ENCODE measurements at regions not wholly inside any gene's neighbourhood (a gene's known extent, or its start where the extent isn't known, plus 50 kb on each side); places are given as distances from the start of the nearest gene placed in this dataset.

DNA sequence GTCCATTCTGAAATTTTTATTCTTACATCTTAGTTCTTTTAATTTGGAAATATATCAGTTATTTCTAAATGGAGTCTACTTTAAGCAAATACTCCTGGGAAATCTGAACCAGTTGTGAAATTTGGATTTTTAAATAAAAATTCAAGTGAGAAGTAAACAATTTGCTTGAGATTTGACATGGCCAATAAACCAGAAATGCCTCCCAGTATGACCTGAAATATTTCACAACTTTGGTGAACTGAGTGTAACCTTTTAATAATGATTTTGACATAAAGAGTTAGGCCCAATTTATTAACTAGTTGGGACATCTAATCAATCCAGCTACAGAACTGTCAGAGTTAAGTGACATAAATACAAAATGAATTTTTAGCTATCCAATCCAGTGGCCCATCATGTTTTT, 192.0 kb downstream of the ZC3H11B start:
- Histone ChIP-seq H3K27ac (ENCODE audit: low read depth in 2 of 2, low read length in 2 of 2) (no peak overlapping the region), H3K4me1 (ENCODE audit: control insufficient read depth in 2 of 3, insufficient read depth in 2 of 3, low read depth in 1 of 3, low read length in 3 of 3) (peaks cover 0 to 4% (median 0%) of the 10 kb centered on the region in 3 donors), H3K36me3 (ENCODE audit: control insufficient read depth in 2 of 3, insufficient read depth in 3 of 3, low read length in 3 of 3) (no peaks in the 10 kb centered on the region), H3K27me3 (ENCODE audit: control insufficient read depth, insufficient read depth, low read length) (no peaks in the 10 kb centered on the region), H3K9ac (ENCODE audit: low read length in 3 of 3) (no peak overlapping the region), H3K4me3 (ENCODE audit: low read length in 3 of 3) (no peak overlapping the region), H3K9me3 (ENCODE audit: control insufficient read depth in 2 of 3, insufficient read depth in 1 of 3, low read length in 3 of 3) (no peaks in the 10 kb centered on the region)
- FAIRE-seq (no peak), DNase-seq (no peak)
- no peak for TF ChIP-seq CTCF (IDR thresholded peaks at IDR 0.05; ENCODE audit: borderline replicate concordance, extremely low read depth, insufficient read depth)
- intact Hi-C loops (cut with DNase I), result no loop called here

DNA sequence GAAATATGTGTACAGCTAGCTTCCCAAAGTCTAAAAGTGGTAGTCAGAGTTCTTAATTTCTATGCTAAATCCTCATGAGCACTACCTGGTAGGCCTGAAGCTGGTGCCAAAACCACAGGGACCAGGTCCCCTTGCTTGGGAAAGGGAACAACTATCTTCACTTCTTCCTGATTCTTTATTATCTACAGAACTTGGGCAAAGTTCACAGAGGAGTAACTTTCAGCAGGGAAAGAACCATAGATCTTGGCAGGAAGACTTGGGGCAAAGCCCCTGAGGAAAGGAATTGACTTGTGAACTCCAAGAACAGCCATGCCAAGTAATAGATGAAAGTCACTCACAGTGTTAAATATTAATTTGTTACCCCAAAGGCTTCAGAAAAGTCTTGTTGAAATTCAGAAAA, 193.0 kb downstream of the ZC3H11B start:
- TF ChIP-seq CTCF (IDR thresholded peaks at IDR 0.05; ENCODE audit: borderline replicate concordance, extremely low read depth, insufficient read depth), result no peak
- H3K9ac ChIP-seq (ENCODE audit: low read length in 3 of 3), result no peak overlapping the region
- no peaks in the 10 kb centered on the region for H3K36me3 ChIP-seq (ENCODE audit: control insufficient read depth in 2 of 3, insufficient read depth in 3 of 3, low read length in 3 of 3)
- peaks cover 0 to 4% (median 0%) of the 10 kb centered on the region in 3 donors for H3K4me1 ChIP-seq (ENCODE audit: control insufficient read depth in 2 of 3, insufficient read depth in 2 of 3, low read depth in 1 of 3, low read length in 3 of 3)
- H3K9me3 ChIP-seq (ENCODE audit: control insufficient read depth in 2 of 3, insufficient read depth in 1 of 3, low read length in 3 of 3), result no peaks in the 10 kb centered on the region
- H3K27me3 ChIP-seq (ENCODE audit: control insufficient read depth, insufficient read depth, low read length), result no peaks in the 10 kb centered on the region
- DNase-seq (no peak), FAIRE-seq (no peak)
- no peak overlapping the region for H3K4me3 ChIP-seq (ENCODE audit: low read length in 3 of 3)
- intact Hi-C loops (cut with DNase I), result no loop called here
- no peak overlapping the region for H3K27ac ChIP-seq (ENCODE audit: low read depth in 2 of 2, low read length in 2 of 2)

DNA sequence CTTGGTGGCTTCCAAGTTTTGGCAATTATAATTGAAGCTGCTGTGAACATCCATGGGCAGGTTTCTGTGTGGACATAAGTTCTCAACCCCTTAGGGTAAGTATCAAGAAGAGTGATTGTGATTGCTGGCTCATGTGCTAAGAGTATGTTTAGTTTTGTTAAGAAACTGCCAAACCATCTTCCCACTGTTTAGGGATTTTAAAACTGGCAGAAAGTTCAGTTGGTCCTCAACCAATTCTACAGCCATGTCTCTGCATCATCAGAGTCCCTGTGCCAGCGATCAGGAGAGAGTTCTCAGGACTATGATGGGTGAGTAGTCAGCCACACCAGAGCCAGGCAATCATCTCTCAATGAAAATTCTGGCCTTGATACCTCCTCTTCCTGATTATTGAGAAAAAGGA, 193.8 kb downstream of the ZC3H11B start:
- H3K36me3 ChIP-seq (ENCODE audit: control insufficient read depth in 2 of 3, insufficient read depth in 3 of 3, low read length in 3 of 3), result no peaks in the 10 kb centered on the region
- H3K4me3 ChIP-seq (ENCODE audit: low read length in 3 of 3), result no peak overlapping the region
- H3K9me3 ChIP-seq (ENCODE audit: control insufficient read depth in 2 of 3, insufficient read depth in 1 of 3, low read length in 3 of 3), result no peaks in the 10 kb centered on the region
- FAIRE-seq (no peak), DNase-seq (no peak)
- no peak for TF ChIP-seq CTCF (IDR thresholded peaks at IDR 0.05; ENCODE audit: borderline replicate concordance, extremely low read depth, insufficient read depth)
- H3K9ac ChIP-seq (ENCODE audit: low read length in 3 of 3), result no peak overlapping the region
- H3K4me1 ChIP-seq (ENCODE audit: control insufficient read depth in 2 of 3, insufficient read depth in 2 of 3, low read depth in 1 of 3, low read length in 3 of 3), result peaks cover 0 to 4% (median 0%) of the 10 kb centered on the region in 3 donors
- intact Hi-C loops (cut with DNase I), result no loop called here
- no peak overlapping the region for H3K27ac ChIP-seq (ENCODE audit: low read depth in 2 of 2, low read length in 2 of 2)
- H3K27me3 ChIP-seq (ENCODE audit: control insufficient read depth, insufficient read depth, low read length), result no peaks in the 10 kb centered on the region

GRCh38 chr1:219417610-219418009, 195.3 kb downstream of the ZC3H11B start:
- Histone ChIP-seq H3K27ac (ENCODE audit: low read depth in 2 of 2, low read length in 2 of 2) (no peak overlapping the region), H3K27me3 (ENCODE audit: control insufficient read depth, insufficient read depth, low read length) (no peaks in the 10 kb centered on the region), H3K9me3 (ENCODE audit: control insufficient read depth in 2 of 3, insufficient read depth in 1 of 3, low read length in 3 of 3) (no peaks in the 10 kb centered on the region), H3K36me3 (ENCODE audit: control insufficient read depth in 2 of 3, insufficient read depth in 3 of 3, low read length in 3 of 3) (no peaks in the 10 kb centered on the region), H3K4me3 (ENCODE audit: low read length in 3 of 3) (no peak overlapping the region), H3K9ac (ENCODE audit: low read length in 3 of 3) (no peak overlapping the region), H3K4me1 (ENCODE audit: control insufficient read depth in 2 of 3, insufficient read depth in 2 of 3, low read depth in 1 of 3, low read length in 3 of 3) (peaks cover 0 to 4% (median 0%) of the 10 kb centered on the region in 3 donors)
- TF ChIP-seq CTCF (IDR thresholded peaks at IDR 0.05; ENCODE audit: borderline replicate concordance, extremely low read depth, insufficient read depth), result no peak
- no peak for FAIRE-seq
- no peak for DNase-seq
- intact Hi-C loops (cut with DNase I), result no loop called here

All from kidney (tissue), 13 donors.